ENCODE measurements at regions not wholly inside any gene's neighbourhood (a gene's known extent, or its start where the extent isn't known, plus 50 kb on each side); places are given as distances from the start of the nearest gene placed in this dataset.
"Not testable (repeated sequence)": the region's sequence is repeated elsewhere in the genome, so short reads cannot be mapped to it uniquely, and the experiment has no call there.

GRCh38 chr9:64560833-64561232, 724.2 kb downstream of the FOXD4L5 start:
- peak; percentile 17 for DNase-seq
- ATAC-seq (ENCODE audit: low read depth); H3K4me1 Mint-ChIP-seq: not testable (repeated sequence)

More at GRCh38 chr9:64560833-64561232, 724.2 kb downstream of the FOXD4L5 start:
- H3K9me3 Mint-ChIP-seq, H3K27me3 Mint-ChIP-seq, H3K4me3 Mint-ChIP-seq, H3K36me3 Mint-ChIP-seq, H3K27ac Mint-ChIP-seq, POLR2A ChIA-PET: not testable (repeated sequence)

Data from activated naive CD8-positive, alpha-beta T cell treated with anti-CD3 and anti-CD28 coated beads, Interleukin-2, amount 10 ng/mL, durations not matched to agents 7 days and 5 days (primary cell).